KBM-7 (cell line): ENCODE measurements at regions not wholly inside any gene's neighbourhood (a gene's known extent, or its start where the extent isn't known, plus 50 kb on each side); places are given as distances from the start of the nearest gene placed in this dataset.

Source experiments
- DNase-seq: peaks from one replicate; pipeline ENCODE4 v3.0.0-alpha.2; 2015
- in situ Hi-C: fragments of 300-500 bp; cut with MboI; formaldehyde crosslinking; loops from 2 replicates; pipeline ENCODE4 v1.14.3; 2020; ENCODE audit warnings: low sequenced_read_pairs, low pct_unique_long_range_greater_than_20kb, mixed read lengths

DNA sequence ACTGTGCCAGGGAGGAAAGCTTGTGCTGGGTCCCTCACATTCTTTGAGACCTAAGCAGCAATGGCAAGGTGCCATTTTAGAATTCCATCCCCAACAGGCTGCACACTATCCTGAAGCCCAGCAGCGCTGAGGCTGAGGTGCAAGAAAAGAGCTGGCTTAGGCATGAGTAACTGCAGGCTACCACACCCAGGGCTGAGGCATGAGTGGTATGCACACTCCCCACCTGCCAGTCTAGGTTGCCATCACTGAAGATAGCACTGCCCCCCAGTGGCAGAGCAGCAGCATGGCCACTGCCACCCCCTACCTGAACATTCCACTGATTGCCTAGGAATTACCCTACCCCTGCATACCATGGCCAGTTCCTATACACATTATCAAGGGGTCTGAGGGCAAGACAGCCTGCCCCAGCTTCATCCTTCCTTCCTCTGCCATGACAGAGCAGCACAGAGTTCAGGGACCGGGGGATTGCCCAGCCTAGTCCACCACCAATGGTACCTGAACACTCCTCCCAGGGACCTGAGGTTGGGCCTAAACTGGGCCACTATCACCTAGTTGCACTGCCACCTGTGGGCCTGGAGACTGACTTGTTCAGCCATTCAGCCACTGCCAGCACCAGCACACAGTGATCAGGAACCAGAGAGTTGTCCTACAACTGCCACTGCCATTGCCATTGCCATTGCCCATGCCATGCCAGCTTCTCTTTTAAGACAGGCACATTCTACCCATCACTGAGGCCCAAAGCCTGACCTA, 129.8 kb downstream of the SATB1 start:
- peak; percentile 92 for DNase-seq
- in situ Hi-C loops: no loop called here

DNA sequence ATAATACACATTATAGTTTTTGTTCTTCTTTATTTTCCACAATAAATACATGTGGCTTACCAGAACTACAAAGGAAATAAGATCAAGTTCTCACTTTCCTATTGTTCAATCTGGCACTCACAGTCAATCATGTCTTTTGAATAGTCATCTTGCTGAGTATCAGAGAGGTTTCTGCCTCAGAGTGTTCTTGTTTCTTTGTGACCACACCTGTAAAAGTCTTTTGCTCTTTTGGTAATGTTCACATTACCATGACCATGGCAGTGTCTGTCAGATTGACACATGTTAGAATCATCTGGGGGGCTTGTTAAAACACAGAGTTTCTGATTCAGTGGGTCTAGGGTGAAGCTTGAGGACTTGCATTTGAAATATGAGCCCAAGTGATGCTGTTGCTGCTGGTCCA, 135.0 kb downstream of the SATB1 start:
- in situ Hi-C loops: no loop called here
- no peak for DNase-seq

DNA sequence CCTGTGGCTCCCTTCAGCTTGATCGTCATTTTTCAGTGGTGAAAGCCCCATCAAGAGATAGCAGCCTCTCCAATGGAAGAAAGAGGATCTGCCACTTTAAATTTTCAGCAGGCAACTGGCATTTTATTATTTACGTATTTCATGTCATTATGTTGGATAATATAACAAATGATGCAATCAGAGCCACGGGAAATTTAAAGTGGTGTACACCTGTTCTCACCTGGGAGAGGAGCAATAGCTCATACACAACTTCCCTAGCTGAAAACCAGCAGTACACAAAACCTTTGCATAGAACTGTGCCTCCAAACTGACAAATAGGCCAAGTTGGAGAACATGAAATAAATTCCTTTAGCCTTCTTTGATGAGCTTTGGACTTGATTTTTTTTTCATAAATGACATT, 136.9 kb downstream of the SATB1 start:
- in situ Hi-C loops: no loop called here
- DNase-seq: no peak

DNA sequence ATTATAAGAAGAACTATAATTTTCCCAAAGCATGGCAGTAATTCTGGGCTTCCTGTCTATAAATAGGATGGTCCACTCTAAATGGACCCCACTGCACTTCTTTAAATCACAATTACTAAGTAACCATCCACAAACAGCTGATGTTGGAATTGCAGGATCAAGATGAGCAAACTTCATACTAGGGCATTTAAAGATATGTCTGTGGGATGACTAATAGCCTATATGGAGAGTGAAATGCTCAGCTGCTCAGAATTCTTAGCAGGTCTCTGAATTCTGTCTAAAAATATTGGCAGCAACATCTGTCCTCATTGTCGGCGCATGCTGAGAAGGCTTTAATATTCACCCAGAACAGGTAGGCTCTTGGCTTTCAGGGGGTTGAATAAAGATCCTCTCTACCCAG, 140.4 kb downstream of the SATB1 start:
- no peak for DNase-seq
- in situ Hi-C loops: no loop called here

- in situ Hi-C loops: no loop called here
- no peak for DNase-seq
Measured at GRCh38 chr3:18283680-18284079, 141.5 kb downstream of the SATB1 start.

DNA sequence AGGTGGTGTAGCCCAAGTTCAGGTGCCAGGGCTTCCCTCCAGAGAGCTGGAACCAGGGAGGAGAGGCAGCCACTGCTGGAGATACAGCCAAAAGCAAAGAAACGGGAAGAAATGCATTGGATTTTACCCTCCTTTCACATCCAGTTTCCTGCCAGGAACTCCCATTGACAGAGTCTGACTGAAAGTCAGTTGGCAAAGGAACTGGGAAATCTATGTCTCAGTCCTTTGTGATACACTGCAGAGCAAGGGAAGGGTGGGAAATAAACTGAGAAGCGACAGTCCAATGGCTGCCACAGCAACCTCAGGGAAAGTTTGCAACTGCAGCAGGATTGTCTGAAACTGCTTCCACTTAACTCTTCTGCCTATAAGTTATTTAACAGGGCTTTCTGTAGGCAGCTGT, 142.6 kb downstream of the SATB1 start:
- DNase-seq: no peak
- in situ Hi-C loops: no loop called here

GRCh38 chr3:18279226-18279737, 145.9 kb downstream of the SATB1 start:
- DNase-seq: no peak
- in situ Hi-C loops: no loop called here

DNA sequence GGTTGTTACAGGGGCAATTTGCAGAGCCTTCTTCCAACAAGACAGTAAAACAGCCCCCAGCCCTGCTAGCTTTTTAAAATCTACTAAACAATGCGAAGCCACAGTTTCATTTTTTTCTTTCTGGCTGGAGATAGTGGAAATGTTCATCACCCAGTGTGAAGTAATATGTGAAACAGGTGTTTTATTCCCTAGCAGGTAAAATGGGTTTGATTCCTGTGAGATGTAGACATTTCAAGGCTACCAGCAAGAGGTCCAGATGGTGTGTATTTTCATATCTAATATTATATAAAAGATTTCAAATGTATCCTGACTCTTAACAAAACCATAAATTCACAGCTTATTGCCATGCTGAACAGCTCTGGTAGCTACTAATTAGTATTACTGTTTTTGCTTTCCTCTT, 160.3 kb downstream of the SATB1 start:
- in situ Hi-C loops: no loop called here
- no peak for DNase-seq

GRCh38 chr3:18264361-18264760, 160.8 kb downstream of the SATB1 start:
- in situ Hi-C loops: no loop called here

GRCh38 chr3:18258492-18258891, 166.6 kb downstream of the SATB1 start:
- in situ Hi-C loops: no loop called here
- DNase-seq: no peak

More at GRCh38 chr3:18264361-18264760, 160.8 kb downstream of the SATB1 start:
- DNase-seq: no peak

- in situ Hi-C loops: no loop called here
- peak; percentile 58 for DNase-seq
Measured at GRCh38 chr3:18252578-18252977, 172.6 kb downstream of the SATB1 start.

DNA sequence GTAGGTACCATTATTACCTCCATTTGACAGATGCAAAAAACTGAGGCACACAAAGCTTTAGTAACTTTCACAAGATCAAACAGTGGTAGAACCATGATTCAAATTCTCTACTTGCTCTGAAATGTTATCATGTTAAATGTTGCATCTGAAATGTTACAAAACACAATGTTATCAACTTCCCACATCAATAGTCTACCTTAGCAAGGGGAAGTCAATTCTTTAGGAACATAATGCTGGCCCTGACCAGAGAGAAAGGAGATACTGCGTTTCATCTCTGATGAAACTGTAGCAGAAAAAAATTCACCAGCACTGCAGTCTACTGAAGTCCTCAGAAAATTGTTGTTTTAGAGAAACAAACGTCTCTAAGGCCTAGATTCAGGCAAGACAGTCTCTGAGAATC, 174.1 kb downstream of the SATB1 start:
- DNase-seq: no peak
- in situ Hi-C loops: no loop called here

DNA sequence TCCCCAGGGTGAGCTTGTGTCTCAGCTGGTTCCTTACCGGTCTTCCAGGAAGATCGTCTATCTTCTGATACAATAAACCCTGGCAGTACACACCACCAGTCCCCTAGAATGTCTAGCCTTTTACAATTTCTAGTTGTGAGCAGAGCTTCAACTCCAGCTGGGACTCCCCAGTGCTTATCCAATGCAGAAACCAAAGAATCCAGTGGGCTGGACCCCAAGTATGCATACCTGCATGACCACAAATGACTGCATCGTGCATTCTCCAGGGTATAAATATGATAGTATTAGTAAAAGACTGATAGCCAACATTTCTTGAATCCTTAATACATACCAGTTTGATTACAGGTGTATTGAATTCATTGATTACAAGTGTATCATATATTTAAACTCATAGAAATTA, 176.0 kb downstream of the SATB1 start:
- no peak for DNase-seq
- in situ Hi-C loops: no loop called here

GRCh38 chr3:18247776-18248310, 177.3 kb downstream of the SATB1 start:
- no peak for DNase-seq
- in situ Hi-C loops: no loop called here

GRCh38 chr3:18247139-18247695, 177.9 kb downstream of the SATB1 start:
- in situ Hi-C loops: no loop called here
- DNase-seq: no peak

DNA sequence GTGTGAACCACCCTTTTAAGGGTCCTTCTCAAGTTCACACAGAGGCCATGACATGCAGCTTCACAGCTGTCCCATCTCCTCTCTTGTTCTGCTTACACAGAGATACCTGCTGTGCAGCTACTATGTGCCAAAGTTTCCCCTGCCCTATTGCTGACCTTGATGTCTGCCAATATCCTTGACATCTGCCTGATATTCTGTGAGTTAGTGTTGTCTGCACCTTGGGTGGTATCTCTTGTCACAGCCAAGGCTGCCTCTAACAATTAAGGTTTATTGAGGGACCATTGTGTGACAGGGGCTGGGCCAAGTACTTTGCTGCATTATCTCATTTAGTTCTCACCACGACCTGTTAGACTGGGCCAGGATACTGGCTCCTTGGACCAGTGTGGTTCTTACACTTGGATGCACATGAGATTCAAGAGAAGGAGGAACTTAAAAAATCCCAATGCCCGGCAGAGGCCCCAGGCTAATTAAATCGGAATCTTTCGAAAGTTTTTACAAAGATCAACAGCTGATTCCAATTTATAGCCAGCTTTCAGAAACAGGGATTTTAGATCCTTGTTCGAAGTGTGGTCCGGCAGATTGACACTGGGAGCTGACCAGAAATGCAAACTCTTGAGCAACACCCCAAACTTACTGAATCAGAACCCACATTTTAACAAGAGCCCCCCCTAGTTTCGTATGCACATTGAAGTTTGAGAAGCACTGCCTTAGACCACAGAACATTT, 178.6 kb downstream of the SATB1 start:
- in situ Hi-C loops: no loop called here
- peak; percentile 44 for DNase-seq

GRCh38 chr3:18245721-18246120, 179.4 kb downstream of the SATB1 start:
- in situ Hi-C loops: no loop called here
- DNase-seq: no peak

- DNase-seq: no peak
Measured at GRCh38 chr3:18241837-18242236, 183.3 kb downstream of the SATB1 start.

GRCh38 chr3:18239674-18240073, 185.5 kb downstream of the SATB1 start:
- in situ Hi-C loops: no loop called here
- no peak for DNase-seq

More at GRCh38 chr3:18241837-18242236, 183.3 kb downstream of the SATB1 start:
- in situ Hi-C loops: no loop called here

DNA sequence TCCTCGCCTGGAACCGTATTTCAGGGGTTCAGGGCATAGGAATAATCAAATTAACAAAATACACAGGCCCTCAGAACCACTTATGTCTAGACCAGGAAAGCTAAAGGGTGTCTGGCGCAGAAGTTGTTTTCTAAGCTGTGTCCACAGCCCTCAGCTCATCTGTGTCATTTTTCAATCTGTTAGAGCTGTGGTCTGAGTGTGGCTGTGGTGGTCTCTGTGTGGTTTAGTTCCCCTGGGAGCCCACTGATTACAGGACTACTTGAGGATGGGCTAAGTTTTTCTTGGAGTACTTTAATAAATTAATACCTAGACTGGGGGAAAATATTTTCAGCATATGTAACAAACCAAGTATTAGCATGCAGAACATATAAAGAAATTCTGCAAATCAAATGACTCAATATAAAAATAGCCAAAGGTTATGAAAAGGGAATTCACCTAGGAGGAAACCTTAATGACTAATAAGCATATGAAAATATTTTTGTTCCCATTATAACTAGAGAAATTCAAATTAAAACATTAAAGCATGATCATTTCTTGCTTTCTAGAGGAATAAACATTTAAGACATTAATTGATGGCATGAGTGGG, 186.3 kb downstream of the SATB1 start:
- in situ Hi-C loops: no loop called here
- no peak for DNase-seq
